Liver (tissue), 3 donors: ENCODE measurements at regions not wholly inside any gene's neighbourhood (a gene's known extent, or its start where the extent isn't known, plus 50 kb on each side); places are given as distances from the start of the nearest gene placed in this dataset.

Experiments used
- GABPA ChIP-seq, 2 donors: IDR thresholded peaks in 1 of 2; conservative IDR thresholded peaks in 1 of 2; 2 replicates each; pipeline ENCODE4 v1.6.1; 2016; ENCODE audit warnings: antibody characterized with exemption in 2 of 2, mild to moderate bottlenecking in 1 of 2, moderate library complexity in 1 of 2
- RAD21 ChIP-seq, 2 donors: IDR thresholded peaks; 2 replicates each; pipeline ENCODE4 v1.6.1; 2016; ENCODE audit warnings: antibody characterized with exemption in 2 of 2, mild to moderate bottlenecking in 2 of 2
- RXRA ChIP-seq, 2 donors: IDR thresholded peaks; 2 replicates each; pipeline ENCODE4 v1.6.1; 2017 to 2018; ENCODE audit warnings: antibody characterized with exemption in 2 of 2, mild to moderate bottlenecking in 1 of 2
- TF ChIP-seq, protein P1 (sequence below): fragments of 150-350 bp; IDR thresholded peaks from 2 replicates; pipeline ENCODE4 v1.5.1; 2017; ENCODE audit warnings: improper control_type of control experiment, low read depth, low read length; ENCODE audit not compliant: missing input control
- donor health status: healthy.
- donor health status: healthy.

- TF ChIP-seq, protein P1, sequence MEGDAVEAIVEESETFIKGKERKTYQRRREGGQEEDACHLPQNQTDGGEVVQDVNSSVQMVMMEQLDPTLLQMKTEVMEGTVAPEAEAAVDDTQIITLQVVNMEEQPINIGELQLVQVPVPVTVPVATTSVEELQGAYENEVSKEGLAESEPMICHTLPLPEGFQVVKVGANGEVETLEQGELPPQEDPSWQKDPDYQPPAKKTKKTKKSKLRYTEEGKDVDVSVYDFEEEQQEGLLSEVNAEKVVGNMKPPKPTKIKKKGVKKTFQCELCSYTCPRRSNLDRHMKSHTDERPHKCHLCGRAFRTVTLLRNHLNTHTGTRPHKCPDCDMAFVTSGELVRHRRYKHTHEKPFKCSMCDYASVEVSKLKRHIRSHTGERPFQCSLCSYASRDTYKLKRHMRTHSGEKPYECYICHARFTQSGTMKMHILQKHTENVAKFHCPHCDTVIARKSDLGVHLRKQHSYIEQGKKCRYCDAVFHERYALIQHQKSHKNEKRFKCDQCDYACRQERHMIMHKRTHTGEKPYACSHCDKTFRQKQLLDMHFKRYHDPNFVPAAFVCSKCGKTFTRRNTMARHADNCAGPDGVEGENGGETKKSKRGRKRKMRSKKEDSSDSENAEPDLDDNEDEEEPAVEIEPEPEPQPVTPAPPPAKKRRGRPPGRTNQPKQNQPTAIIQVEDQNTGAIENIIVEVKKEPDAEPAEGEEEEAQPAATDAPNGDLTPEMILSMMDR, result no peak
- TF ChIP-seq GABPA (IDR thresholded peaks at IDR 0.05 in 1 of 2, conservative IDR thresholded peaks at IDR 0.05 in 1 of 2) (no peak), RAD21 (IDR thresholded peaks at IDR 0.05) (no peak), RXRA (IDR thresholded peaks at IDR 0.05) (no peak)
Observed at GRCh38 chr4:147349193-147349592, 131.7 kb upstream of the EDNRA start.
